ENCODE measurements at regions not wholly inside any gene's neighbourhood (a gene's known extent, or its start where the extent isn't known, plus 50 kb on each side); places are given as distances from the start of the nearest gene placed in this dataset.
"Not testable (repeated sequence)": the region's sequence is repeated elsewhere in the genome, so short reads cannot be mapped to it uniquely, and the experiment has no call there.

GRCh38 chr2:75406131-75406581, 154.6 kb downstream of the EVA1A start:
- Mint-ChIP-seq H3K27ac (ENCODE audit: unreplicated experiment) (no peak overlapping the region), H3K4me1 (ENCODE audit: unreplicated experiment) (no peaks in the 10 kb centered on the region), H3K36me3 (ENCODE audit: low read depth, unreplicated experiment) (peaks cover 5% of the 10 kb centered on the region), H3K4me3 (ENCODE audit: unreplicated experiment) (no peak overlapping the region), H3K9me3 (ENCODE audit: unreplicated experiment) (no peaks in the 10 kb centered on the region), H3K27me3 (ENCODE audit: unreplicated experiment) (no peaks in the 10 kb centered on the region)
- no peak for DNase-seq (ENCODE audit: low spot score)
- TF ChIP-seq, protein P1, sequence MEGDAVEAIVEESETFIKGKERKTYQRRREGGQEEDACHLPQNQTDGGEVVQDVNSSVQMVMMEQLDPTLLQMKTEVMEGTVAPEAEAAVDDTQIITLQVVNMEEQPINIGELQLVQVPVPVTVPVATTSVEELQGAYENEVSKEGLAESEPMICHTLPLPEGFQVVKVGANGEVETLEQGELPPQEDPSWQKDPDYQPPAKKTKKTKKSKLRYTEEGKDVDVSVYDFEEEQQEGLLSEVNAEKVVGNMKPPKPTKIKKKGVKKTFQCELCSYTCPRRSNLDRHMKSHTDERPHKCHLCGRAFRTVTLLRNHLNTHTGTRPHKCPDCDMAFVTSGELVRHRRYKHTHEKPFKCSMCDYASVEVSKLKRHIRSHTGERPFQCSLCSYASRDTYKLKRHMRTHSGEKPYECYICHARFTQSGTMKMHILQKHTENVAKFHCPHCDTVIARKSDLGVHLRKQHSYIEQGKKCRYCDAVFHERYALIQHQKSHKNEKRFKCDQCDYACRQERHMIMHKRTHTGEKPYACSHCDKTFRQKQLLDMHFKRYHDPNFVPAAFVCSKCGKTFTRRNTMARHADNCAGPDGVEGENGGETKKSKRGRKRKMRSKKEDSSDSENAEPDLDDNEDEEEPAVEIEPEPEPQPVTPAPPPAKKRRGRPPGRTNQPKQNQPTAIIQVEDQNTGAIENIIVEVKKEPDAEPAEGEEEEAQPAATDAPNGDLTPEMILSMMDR (IDR thresholded peaks at IDR 0.05; ENCODE audit: unreplicated experiment) = no peak

GRCh38 chr2:75405000-75405399, 155.7 kb downstream of the EVA1A start:
- no peaks in the 10 kb centered on the region for H3K27me3 Mint-ChIP-seq (ENCODE audit: unreplicated experiment)
- H3K4me3 Mint-ChIP-seq (ENCODE audit: unreplicated experiment) = no peak overlapping the region
- TF ChIP-seq, protein P1 (IDR thresholded peaks at IDR 0.05; ENCODE audit: unreplicated experiment) = no peak
- H3K4me1 Mint-ChIP-seq (ENCODE audit: unreplicated experiment) = no peaks in the 10 kb centered on the region
- H3K36me3 Mint-ChIP-seq (ENCODE audit: low read depth, unreplicated experiment) = no peaks in the 10 kb centered on the region
- no peaks in the 10 kb centered on the region for H3K9me3 Mint-ChIP-seq (ENCODE audit: unreplicated experiment)
- H3K27ac Mint-ChIP-seq (ENCODE audit: unreplicated experiment) = no peak overlapping the region
- no peak for DNase-seq (ENCODE audit: low spot score)

DNA sequence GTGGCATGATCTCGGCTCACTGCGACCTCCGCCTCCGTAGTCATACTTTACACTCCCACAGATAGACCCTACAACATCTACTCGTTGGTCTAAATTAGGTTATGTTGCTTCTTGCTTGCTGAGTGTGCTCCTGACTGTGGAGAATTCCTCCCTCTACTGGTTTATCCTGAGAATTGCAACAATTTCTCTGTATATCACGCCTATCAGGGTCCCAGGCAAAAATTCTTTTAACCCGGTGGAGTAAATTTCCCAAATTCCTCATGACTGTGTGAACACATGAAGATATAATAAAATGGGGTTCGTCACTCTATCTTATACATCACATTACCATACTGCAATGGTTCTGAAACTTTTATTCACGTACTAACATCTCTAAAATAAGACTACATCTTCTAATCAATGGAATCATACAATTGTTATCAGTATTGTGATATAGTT, 156.7 kb downstream of the EVA1A start:
- Mint-ChIP-seq H3K4me3 (ENCODE audit: unreplicated experiment) (no peak overlapping the region), H3K27me3 (ENCODE audit: unreplicated experiment) (no peaks in the 10 kb centered on the region), H3K4me1 (ENCODE audit: unreplicated experiment) (no peaks in the 10 kb centered on the region), H3K36me3 (ENCODE audit: low read depth, unreplicated experiment) (no peaks in the 10 kb centered on the region), H3K9me3 (ENCODE audit: unreplicated experiment) (no peaks in the 10 kb centered on the region), H3K27ac (ENCODE audit: unreplicated experiment) (no peak overlapping the region)
- TF ChIP-seq, protein P1 (IDR thresholded peaks at IDR 0.05; ENCODE audit: unreplicated experiment) = peak; percentile 76
- DNase-seq (ENCODE audit: low spot score) = peak; percentile 6

- no peak for DNase-seq (ENCODE audit: low spot score)
- H3K36me3 Mint-ChIP-seq (ENCODE audit: low read depth, unreplicated experiment) = no peaks in the 10 kb centered on the region
- peaks cover 7% of the 10 kb centered on the region for H3K9me3 Mint-ChIP-seq (ENCODE audit: unreplicated experiment)
Observed at GRCh38 chr2:75396314-75396713, 164.4 kb downstream of the EVA1A start.

DNA sequence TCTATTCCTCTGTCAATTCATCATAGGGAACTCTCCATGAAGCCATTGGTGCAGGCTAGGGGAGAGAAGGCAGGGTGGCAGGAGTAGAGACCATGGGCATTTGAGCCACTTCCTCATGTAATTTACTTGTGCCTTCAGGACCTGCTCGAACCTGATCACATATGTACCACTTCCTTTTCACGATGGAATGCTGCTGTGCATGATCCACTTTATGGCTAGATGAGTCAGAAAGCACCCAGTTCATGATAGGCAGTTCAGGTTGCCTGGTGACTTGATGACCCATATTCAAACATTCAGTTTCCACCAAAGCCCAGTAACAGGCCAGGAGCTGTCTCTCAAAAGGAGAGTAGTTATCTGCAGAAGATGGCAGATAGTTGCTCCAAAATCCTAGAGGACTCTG, 166.0 kb downstream of the EVA1A start:
- H3K36me3 Mint-ChIP-seq (ENCODE audit: low read depth, unreplicated experiment); H3K4me1 Mint-ChIP-seq (ENCODE audit: unreplicated experiment); H3K9me3 Mint-ChIP-seq (ENCODE audit: unreplicated experiment); H3K4me3 Mint-ChIP-seq (ENCODE audit: unreplicated experiment); H3K27me3 Mint-ChIP-seq (ENCODE audit: unreplicated experiment); H3K27ac Mint-ChIP-seq (ENCODE audit: unreplicated experiment); DNase-seq (ENCODE audit: low spot score): not testable (repeated sequence)

More at GRCh38 chr2:75396314-75396713, 164.4 kb downstream of the EVA1A start:
- no peak overlapping the region for H3K4me3 Mint-ChIP-seq (ENCODE audit: unreplicated experiment)
- H3K4me1 Mint-ChIP-seq (ENCODE audit: unreplicated experiment) = no peaks in the 10 kb centered on the region
- TF ChIP-seq, protein P1 (IDR thresholded peaks at IDR 0.05; ENCODE audit: unreplicated experiment) = no peak
- H3K27ac Mint-ChIP-seq (ENCODE audit: unreplicated experiment) = no peak overlapping the region
- peaks cover 3% of the 10 kb centered on the region for H3K27me3 Mint-ChIP-seq (ENCODE audit: unreplicated experiment)
